OCI-LY7 (cell line): ENCODE measurements at regions not wholly inside any gene's neighbourhood (a gene's known extent, or its start where the extent isn't known, plus 50 kb on each side); places are given as distances from the start of the nearest gene placed in this dataset.

ENCODE experiments used
- EZH2phosphoT487 ChIP-seq: fragments of 200-600 bp; sonication (generic); IDR thresholded peaks from 2 replicates; pipeline ENCODE4 v1.6.1; 2018; ENCODE audit warnings: low read depth, borderline replicate concordance, mild to moderate bottlenecking, mixed run types, antibody characterized with exemption, low read length, moderate library complexity, mixed read lengths
- TF ChIP-seq, protein P1 (sequence below): fragments of 200-600 bp; sonication (generic); conservative IDR thresholded peaks from 2 replicates; pipeline ENCODE4 v1.5.1; 2014; ENCODE audit warnings: mild to moderate bottlenecking, antibody characterized with exemption, low read length, moderate library complexity, mixed read lengths

DNA sequence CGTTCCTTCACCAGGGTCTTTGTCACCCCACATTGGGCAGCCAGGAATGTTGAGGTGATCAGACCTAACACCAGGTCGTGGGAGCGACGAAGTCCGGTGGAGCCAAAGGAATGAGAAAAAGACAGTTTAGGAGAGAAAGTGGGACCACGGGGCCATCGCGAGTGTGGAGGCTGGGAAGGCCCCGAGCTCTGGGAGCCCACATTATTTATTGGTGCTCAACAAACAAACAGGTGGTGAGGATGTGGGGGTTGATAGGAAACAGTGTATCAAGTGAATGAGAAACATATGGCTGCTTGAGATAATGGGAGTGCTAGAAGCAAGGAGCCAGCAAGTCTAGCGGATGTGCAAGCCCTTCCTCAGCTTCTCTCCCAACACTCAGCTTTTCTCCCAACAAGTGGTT is 287.1 kb upstream of the SGK1 start:
- TF ChIP-seq, protein P1, sequence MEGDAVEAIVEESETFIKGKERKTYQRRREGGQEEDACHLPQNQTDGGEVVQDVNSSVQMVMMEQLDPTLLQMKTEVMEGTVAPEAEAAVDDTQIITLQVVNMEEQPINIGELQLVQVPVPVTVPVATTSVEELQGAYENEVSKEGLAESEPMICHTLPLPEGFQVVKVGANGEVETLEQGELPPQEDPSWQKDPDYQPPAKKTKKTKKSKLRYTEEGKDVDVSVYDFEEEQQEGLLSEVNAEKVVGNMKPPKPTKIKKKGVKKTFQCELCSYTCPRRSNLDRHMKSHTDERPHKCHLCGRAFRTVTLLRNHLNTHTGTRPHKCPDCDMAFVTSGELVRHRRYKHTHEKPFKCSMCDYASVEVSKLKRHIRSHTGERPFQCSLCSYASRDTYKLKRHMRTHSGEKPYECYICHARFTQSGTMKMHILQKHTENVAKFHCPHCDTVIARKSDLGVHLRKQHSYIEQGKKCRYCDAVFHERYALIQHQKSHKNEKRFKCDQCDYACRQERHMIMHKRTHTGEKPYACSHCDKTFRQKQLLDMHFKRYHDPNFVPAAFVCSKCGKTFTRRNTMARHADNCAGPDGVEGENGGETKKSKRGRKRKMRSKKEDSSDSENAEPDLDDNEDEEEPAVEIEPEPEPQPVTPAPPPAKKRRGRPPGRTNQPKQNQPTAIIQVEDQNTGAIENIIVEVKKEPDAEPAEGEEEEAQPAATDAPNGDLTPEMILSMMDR = no peak
- TF ChIP-seq EZH2phosphoT487 = no peak
